ENCODE measurements at regions not wholly inside any gene's neighbourhood (a gene's known extent, or its start where the extent isn't known, plus 50 kb on each side); places are given as distances from the start of the nearest gene placed in this dataset.

DNA sequence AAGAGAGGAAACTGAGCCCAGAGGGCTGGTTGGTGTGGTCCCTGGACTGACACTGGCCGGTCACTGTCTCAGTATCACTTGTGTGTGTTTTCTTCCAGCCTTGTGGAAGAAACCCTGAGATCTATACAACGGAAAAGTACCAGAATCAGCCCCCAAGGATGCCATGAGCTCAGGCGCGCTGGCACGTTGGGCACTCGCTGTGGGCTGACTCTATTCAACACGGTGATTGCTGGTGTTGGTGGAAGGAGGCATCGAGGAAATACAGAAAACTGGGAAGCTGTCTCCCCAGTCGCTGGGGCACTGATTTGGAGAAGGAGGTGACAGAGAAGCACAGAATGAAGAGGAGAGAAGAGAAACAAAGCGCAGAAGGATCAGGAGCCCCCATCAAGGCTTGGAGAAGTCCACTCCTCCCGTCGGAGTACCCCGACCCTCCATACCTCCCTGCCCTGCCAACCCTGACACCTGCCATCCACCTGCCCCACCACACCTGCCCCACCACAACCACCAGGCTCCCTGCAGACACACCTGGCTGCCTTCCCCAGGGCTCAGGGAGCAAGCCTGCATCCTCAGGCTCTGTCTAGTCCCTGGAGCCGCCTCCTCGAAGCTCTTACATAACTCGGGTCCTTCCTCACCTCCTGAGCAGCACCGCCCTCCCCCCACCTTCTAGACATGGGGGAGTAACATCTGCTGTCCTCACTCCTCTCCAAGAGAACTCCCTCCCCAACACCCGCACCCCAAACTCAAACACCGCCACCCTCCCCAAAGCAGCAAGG lies 66.5 kb downstream of the RBFOX3 start:
- no peak for TF ChIP-seq POLR2A (IDR thresholded peaks at IDR 0.05)
- TF ChIP-seq, protein P1, sequence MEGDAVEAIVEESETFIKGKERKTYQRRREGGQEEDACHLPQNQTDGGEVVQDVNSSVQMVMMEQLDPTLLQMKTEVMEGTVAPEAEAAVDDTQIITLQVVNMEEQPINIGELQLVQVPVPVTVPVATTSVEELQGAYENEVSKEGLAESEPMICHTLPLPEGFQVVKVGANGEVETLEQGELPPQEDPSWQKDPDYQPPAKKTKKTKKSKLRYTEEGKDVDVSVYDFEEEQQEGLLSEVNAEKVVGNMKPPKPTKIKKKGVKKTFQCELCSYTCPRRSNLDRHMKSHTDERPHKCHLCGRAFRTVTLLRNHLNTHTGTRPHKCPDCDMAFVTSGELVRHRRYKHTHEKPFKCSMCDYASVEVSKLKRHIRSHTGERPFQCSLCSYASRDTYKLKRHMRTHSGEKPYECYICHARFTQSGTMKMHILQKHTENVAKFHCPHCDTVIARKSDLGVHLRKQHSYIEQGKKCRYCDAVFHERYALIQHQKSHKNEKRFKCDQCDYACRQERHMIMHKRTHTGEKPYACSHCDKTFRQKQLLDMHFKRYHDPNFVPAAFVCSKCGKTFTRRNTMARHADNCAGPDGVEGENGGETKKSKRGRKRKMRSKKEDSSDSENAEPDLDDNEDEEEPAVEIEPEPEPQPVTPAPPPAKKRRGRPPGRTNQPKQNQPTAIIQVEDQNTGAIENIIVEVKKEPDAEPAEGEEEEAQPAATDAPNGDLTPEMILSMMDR (IDR thresholded peaks at IDR 0.05) = no peak
- TF ChIP-seq EP300 (IDR thresholded peaks at IDR 0.05) = no peak
- TF ChIP-seq POLR2AphosphoS5 (IDR thresholded peaks at IDR 0.05) = no peak
